Lung microvascular endothelial cell (primary cell): ENCODE measurements at regions not wholly inside any gene's neighbourhood (a gene's known extent, or its start where the extent isn't known, plus 50 kb on each side); places are given as distances from the start of the nearest gene placed in this dataset.
"Not testable (repeated sequence)": the region's sequence is repeated elsewhere in the genome, so short reads cannot be mapped to it uniquely, and the experiment has no call there.

Source experiments
- DNase-seq, 2 donors: peaks; one replicate each; pipeline versions ENCODE4 v3.0.0 to v3.0.0-alpha.2; 2010; ENCODE audit warnings: low read depth in 2 of 2

DNA sequence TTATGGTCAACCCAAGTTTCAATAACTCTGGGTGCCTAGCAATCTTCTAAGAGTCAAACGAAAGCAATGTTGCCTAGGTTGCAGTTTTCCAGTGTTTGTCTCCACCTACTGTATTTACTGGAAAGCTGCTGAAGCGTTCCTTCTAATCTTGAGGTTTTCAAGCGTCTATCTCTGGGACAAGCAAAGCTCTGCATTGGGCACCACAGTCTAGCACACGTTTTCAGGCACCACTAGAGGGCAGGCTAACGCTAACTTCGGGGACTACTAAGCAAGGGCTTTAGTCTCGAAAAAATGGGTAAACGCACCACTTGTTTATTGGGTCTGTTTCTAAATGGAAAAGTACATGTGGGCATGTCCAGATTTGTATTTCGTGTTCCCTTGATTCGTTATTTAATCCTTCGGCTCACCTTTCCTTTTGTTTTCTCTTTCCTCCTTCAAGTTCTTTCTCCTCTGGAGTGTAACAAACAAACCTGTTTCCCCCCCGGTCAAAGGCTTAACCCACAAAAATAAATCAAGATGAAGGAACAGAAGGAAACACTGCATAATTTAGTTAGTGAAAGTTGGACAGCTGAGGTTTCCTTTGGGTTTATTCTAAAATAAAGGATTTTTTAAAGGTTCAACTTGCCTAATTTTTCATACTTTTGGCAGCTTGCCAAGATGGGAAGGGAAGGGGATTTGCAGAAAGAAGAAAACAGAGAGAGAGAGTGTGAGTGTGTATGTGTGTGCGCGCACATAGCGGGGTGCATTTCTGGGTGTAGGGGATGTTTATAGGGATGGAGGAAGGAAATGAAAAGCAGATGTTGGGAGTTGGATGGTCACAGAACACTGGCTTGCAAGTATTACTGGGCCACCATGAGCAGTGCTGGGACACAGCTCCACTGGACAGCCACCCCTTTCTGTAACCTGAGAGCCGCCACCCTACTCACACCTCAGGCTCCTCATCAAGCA, 348.3 kb downstream of the GOLGA6L6 start:
- DNase-seq: peak in 1 of 2 donors; percentile 3

DNA sequence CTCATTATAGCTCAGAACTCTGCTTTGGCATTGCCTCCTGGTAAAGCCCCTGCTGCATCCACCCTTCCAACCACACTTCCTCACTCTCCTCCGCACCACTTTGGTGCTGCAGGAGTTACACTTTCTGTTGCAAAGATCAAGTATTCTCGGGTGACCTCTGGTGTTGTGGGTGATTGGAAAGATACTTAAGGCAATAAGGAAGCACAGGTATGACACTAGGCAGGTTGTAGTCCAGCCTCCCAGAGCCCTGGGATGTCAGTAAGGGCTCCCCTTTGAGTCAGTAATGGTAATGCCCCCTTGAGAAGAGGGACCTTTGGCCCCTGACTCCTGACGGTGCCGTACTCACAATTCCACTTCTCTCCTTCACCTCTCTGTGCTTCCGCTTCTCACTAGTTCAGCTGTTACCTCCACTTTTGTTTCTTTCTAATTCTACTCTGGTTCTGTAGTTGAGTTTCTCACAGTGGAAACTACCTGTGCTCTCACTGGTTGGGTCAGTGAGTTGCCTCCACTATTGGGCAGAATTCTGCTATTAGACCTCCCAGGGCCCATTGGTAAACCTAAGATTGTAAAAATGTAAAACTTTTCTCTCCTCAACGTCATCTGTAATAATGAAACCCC, 350.0 kb downstream of the GOLGA6L6 start:
- not testable (repeated sequence) for DNase-seq

- not testable (repeated sequence) for DNase-seq
Measured at GRCh38 chr15:20188611-20189010, 353.0 kb downstream of the GOLGA6L6 start.

DNA sequence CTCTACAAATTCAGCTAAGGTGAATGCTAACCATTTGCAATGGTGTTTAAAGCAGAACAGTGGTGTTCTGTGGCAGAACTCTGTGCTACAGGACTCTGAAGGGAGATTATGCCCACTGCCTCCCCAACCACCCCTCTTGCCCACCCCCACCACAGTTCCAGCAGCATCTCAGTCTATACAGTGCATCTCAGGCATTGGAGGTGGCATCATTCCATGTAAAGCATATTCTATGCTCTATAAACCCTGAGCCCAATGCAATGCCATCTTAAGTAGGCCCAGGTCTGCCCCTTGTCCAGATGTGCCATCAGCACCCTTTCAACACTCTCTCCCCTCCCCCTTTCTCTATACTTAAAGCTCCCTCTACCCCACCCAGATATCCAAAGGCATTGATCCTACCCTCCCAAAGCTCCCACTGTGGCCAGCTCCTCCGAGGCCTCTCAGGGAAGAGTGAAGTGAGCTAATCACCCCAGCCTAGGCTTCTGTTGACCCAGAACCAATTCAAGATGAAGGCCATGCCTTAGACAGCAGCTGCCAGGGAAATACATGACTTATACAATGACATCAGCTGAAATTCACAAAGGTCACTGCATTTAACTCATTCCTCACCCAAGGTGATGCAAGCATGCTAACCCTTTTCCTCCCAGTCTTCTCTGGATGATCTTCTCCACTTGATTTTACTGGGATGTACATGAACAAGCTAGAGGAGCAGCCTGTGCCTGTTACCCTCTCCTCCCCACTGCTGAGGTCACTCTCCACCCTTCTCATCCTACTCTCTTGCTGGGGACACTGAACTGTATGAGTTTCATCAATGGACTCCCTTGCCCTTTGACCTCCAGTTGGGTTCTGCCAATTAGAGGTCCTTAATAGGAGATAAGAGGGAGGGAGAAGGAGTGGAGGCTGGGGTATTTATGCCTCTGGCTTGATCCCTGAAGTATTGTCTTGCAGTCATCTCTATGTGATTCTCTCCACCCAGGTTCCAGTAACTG, 353.9 kb downstream of the GOLGA6L6 start:
- not testable (repeated sequence) for DNase-seq

DNA sequence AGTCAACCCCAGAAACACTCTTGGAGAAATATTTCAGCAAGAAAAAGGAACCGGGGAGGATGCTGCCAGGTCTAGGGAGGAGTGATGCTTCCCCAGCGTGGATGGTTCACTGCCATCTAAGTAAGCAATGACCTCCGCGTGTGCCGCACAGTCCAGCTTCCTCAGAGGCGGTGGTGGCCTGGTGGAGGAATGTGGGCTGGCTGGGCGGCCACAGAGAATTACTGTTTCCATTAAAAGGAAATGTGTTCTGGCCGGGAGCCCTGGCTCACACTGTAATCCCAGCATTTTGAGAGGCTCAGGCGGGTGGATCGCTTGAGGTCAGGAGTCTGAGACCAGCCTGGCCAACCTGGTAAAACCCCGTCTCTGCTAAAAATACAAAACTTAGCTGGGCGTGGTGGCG, 356.7 kb downstream of the GOLGA6L6 start:
- DNase-seq: not testable (repeated sequence)

GRCh38 chr15:20168221-20168620, 373.4 kb downstream of the GOLGA6L6 start:
- DNase-seq: not testable (repeated sequence)

DNA sequence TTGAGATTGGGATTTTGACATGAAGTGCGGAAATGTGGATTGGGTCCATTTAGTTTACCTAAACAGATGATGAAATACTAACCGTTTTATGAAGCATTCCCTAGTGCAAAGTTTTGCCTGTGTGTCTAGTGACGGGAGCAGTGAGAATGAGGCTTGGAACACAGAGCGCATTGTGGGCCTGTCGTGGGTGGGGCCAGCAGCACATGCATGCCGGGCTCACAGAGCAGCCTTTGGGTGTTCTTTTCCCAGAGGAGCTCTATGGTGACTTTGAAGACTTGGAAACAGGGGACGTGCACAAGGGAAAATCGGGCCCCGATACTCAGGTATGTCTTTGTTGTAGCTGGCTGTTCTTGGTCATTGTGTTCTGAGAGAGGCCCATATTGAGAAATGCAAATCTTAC, 388.1 kb downstream of the GOLGA6L6 start:
- DNase-seq: not testable (repeated sequence)

GRCh38 chr15:20148679-20149078, 392.9 kb downstream of the GOLGA6L6 start:
- DNase-seq: not testable (repeated sequence)

DNA sequence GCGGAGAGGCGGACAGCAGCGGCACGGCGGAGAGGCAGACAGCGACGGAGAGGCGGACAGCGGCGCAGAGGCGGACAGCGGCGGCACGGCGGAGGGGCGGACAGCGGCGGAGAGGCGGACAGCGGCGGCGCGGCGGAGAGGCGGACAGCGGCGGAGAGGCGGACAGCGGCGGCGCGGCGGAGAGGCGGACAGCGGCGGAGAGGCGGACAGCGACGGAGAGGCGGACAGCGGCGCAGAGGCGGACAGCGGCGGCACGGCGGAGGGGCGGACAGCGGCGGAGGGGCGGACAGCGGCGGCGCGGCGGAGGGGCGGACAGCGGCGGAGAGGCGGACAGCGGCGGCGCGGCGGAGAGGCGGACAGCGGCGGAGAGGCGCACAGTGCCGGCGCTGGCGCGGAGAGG, 393.6 kb downstream of the GOLGA6L6 start:
- not testable (repeated sequence) for DNase-seq

- not testable (repeated sequence) for DNase-seq
Measured at GRCh38 chr15:20144333-20145036, 397.1 kb downstream of the GOLGA6L6 start.

GRCh38 chr15:20142906-20143305, 398.7 kb downstream of the GOLGA6L6 start:
- DNase-seq: not testable (repeated sequence)

- DNase-seq: not testable (repeated sequence)
Measured at GRCh38 chr15:20142410-20142809, 399.2 kb downstream of the GOLGA6L6 start.

- DNase-seq: not testable (repeated sequence)
Measured at GRCh38 chr15:20124668-20125067, 416.9 kb downstream of the GOLGA6L6 start.

GRCh38 chr15:20106026-20106425, 435.6 kb downstream of the GOLGA6L6 start:
- DNase-seq: no peak

DNA sequence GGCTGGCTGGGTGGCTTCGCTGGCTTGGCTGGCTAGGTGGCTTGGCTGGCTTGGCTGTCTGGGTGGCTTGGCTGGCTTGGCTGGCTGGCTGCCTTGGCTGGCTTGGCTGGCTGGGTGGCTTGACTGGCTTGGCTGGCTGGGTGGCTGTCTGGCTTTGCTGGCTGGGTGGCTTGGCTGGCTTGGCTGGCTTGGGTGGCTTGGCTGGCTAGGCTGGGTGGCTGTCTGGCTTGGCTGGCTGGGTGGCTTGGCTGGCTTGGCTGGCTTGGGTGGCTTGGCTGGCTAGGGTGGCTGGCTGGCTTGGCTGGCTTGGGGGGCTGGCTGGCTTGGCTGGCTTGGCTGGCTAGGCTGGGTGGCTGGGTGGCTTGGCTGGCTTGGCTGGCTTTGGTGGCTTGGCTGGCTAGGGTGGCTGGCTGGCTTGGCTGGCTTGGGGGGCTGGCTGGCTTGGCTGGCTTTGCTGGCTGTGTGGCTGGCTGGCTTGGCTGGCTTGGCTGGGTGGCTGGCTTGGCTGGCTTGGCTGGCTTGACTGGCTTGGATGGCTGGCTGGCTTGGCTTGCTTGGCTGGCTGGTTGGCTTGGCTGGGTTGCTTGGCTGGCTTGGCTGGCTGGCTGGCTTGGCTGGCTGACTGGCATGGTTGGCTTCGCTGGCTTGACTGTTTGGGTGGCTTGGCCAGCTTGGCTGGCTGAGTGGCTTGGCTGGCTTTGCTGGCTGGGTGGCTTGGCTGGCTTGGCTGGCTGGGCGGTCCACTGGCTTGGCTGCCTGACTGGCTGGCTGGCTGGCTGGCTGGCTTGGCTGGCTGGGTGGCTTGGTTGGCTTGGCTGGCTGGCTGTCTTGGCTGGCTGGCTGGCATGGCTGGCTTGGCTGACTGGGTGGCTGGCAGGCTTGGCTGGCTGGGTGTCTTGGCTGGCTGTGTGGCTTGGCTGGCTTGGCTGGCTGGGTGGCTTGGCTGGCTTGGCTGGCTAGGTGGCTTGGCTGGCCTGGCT, 436.3 kb downstream of the GOLGA6L6 start:
- peak in 1 of 2 donors; percentile 0 for DNase-seq

DNA sequence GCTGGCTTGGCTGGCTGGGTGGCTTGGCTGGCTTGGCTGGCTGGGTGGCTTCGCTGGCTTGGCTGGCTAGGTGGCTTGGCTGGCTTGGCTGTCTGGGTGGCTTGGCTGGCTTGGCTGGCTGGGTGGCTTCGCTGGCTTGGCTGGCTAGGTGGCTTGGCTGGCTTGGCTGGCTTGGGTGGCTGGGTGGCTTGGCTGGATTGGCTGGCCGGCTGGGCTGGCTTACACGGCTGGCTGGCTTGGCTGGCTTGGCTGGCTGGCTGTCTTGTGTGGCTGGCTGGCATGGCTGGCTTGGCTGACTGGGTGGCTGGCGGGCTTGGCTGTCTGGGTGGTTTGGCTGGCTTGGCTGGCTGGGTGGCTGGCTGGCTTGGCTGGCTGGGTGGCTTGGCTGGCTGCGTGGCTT, 437.0 kb downstream of the GOLGA6L6 start:
- DNase-seq: not testable (repeated sequence)

GRCh38 chr15:20102862-20103261, 438.7 kb downstream of the GOLGA6L6 start:
- not testable (repeated sequence) for DNase-seq

GRCh38 chr15:20102209-20102608, 439.4 kb downstream of the GOLGA6L6 start:
- DNase-seq: not testable (repeated sequence)

- not testable (repeated sequence) for DNase-seq
Measured at GRCh38 chr15:20101281-20101680, 440.3 kb downstream of the GOLGA6L6 start.
